ENCODE measurements at regions not wholly inside any gene's neighbourhood (a gene's known extent, or its start where the extent isn't known, plus 50 kb on each side); places are given as distances from the start of the nearest gene placed in this dataset.

- no peak for DNase-seq
Observed at GRCh38 chr14:51518280-51518679, 133.4 kb upstream of the FRMD6 start.

GRCh38 chr14:51518711-51519110, 133.0 kb upstream of the FRMD6 start:
- DNase-seq: no peak

- DNase-seq: no peak
Observed at GRCh38 chr14:51520087-51520486, 131.6 kb upstream of the FRMD6 start.

- no peak for DNase-seq
Observed at GRCh38 chr14:51521764-51522163, 129.9 kb upstream of the FRMD6 start.

- no peak for DNase-seq
Observed at GRCh38 chr14:51523243-51523642, 128.5 kb upstream of the FRMD6 start.

GRCh38 chr14:51525739-51526138, 126.0 kb upstream of the FRMD6 start:
- no peak for DNase-seq

GRCh38 chr14:51527073-51527472, 124.6 kb upstream of the FRMD6 start:
- DNase-seq: no peak

GRCh38 chr14:51529736-51530135, 122.0 kb upstream of the FRMD6 start:
- no peak for DNase-seq

GRCh38 chr14:51533160-51533559, 118.5 kb upstream of the FRMD6 start:
- DNase-seq: no peak

- DNase-seq: no peak
Observed at GRCh38 chr14:51533872-51534553, 117.7 kb upstream of the FRMD6 start.

- no peak for DNase-seq
Observed at GRCh38 chr14:51534610-51535011, 117.1 kb upstream of the FRMD6 start.

GRCh38 chr14:51535443-51536044, 116.2 kb upstream of the FRMD6 start:
- DNase-seq: no peak

- no peak for DNase-seq
Observed at GRCh38 chr14:51538973-51539372, 112.7 kb upstream of the FRMD6 start.

- DNase-seq: no peak
Observed at GRCh38 chr14:51539571-51540037, 112.1 kb upstream of the FRMD6 start.

GRCh38 chr14:51540364-51540763, 111.3 kb upstream of the FRMD6 start:
- no peak for DNase-seq

GRCh38 chr14:51544471-51544870, 107.2 kb upstream of the FRMD6 start:
- no peak for DNase-seq

- DNase-seq: no peak
Observed at GRCh38 chr14:51544901-51545300, 106.8 kb upstream of the FRMD6 start.

- DNase-seq: no peak
Observed at GRCh38 chr14:51545396-51545795, 106.3 kb upstream of the FRMD6 start.

- DNase-seq: no peak
Observed at GRCh38 chr14:51546099-51546498, 105.6 kb upstream of the FRMD6 start.

GRCh38 chr14:51546603-51547258, 105.0 kb upstream of the FRMD6 start:
- no peak for DNase-seq

GRCh38 chr14:51547260-51547659, 104.5 kb upstream of the FRMD6 start:
- no peak for DNase-seq

- DNase-seq: no peak
Observed at GRCh38 chr14:51547701-51548100, 104.0 kb upstream of the FRMD6 start.

GRCh38 chr14:51548187-51548586, 103.5 kb upstream of the FRMD6 start:
- no peak for DNase-seq

- DNase-seq: no peak
Observed at GRCh38 chr14:51550636-51551035, 101.1 kb upstream of the FRMD6 start.

All from stimulated activated CD4-positive, alpha-beta T cell treated with anti-CD3 and anti-CD28 coated beads, Interleukin-12 subunit alpha, Interleukin-12 subunit beta, amount 100 ng/mL, for 4 hours (primary cell).